ENCODE measurements at regions not wholly inside any gene's neighbourhood (a gene's known extent, or its start where the extent isn't known, plus 50 kb on each side); places are given as distances from the start of the nearest gene placed in this dataset.
"Not testable (repeated sequence)": the region's sequence is repeated elsewhere in the genome, so short reads cannot be mapped to it uniquely, and the experiment has no call there.

DNA sequence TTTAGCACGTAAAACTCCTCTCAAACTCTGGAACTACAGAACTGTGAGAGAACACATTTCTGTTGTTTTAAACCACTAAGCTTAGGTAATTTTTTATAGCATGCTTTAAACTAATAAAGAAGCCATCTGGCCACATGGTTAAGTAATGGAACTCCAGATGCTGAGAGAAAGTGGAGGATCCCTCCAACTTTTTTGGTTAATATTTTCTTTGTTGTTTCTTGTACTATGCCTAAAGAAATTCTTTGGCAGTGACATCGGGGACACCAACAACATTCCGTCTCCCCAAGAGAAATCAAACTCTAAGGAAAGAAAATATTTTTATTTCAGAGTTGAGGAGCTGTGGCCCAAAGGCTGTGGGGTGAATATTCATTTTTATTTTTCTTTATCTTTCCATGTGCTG lies 734.8 kb upstream of the CDH9 start:
- TF ChIP-seq, protein P1, sequence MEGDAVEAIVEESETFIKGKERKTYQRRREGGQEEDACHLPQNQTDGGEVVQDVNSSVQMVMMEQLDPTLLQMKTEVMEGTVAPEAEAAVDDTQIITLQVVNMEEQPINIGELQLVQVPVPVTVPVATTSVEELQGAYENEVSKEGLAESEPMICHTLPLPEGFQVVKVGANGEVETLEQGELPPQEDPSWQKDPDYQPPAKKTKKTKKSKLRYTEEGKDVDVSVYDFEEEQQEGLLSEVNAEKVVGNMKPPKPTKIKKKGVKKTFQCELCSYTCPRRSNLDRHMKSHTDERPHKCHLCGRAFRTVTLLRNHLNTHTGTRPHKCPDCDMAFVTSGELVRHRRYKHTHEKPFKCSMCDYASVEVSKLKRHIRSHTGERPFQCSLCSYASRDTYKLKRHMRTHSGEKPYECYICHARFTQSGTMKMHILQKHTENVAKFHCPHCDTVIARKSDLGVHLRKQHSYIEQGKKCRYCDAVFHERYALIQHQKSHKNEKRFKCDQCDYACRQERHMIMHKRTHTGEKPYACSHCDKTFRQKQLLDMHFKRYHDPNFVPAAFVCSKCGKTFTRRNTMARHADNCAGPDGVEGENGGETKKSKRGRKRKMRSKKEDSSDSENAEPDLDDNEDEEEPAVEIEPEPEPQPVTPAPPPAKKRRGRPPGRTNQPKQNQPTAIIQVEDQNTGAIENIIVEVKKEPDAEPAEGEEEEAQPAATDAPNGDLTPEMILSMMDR (IDR thresholded peaks at IDR 0.05; ENCODE audit: low read depth, low read length, missing control alignments) = no peak
- DNase-seq = no peak
- H3K36me3 ChIP-seq (replicated peaks) = no peaks in the 10 kb centered on the region
- H3K4me3 ChIP-seq (ENCODE audit: low read depth, low read length) = no peak overlapping the region
- H3K27me3 ChIP-seq (replicated peaks) = no peaks in the 10 kb centered on the region
- H3K27ac ChIP-seq = no peak overlapping the region
- in situ Hi-C loops (cut with HindIII; ENCODE audit: low pct_ligation_motif_present, low sequenced_read_pairs) = no loop called here

GRCh38 chr5:27769748-27770402 lies 731.5 kb upstream of the CDH9 start:
- TF ChIP-seq, protein P1 (IDR thresholded peaks at IDR 0.05; ENCODE audit: low read depth, low read length, missing control alignments) = no peak
- in situ Hi-C loops (cut with HindIII; ENCODE audit: low pct_ligation_motif_present, low sequenced_read_pairs) = no loop called here
- Histone ChIP-seq H3K36me3 (replicated peaks) (no peaks in the 10 kb centered on the region), H3K4me3 (ENCODE audit: low read depth, low read length) (no peak overlapping the region), H3K27ac (no peak overlapping the region), H3K27me3 (replicated peaks) (no peaks in the 10 kb centered on the region)
- DNase-seq = no peak

DNA sequence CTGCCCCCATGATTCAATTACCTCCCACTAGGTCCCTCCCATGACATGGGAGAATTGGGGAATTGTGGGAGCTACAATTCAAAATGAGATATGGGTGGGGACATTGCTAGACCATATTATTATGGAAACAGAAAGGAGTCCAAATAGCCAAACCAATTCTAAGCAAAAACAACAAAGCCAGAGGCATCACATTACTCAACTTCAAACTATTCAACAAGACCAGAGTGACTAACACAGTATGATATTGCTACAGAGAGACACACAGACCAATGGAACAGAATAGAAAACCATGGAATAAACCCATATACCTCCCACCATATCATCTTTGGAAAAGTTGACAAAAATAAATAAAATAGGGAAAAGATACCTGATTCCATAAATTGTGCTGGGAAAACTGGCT lies 710.5 kb upstream of the CDH9 start:
- Histone ChIP-seq H3K4me3 (ENCODE audit: low read depth, low read length) (no peak overlapping the region), H3K36me3 (replicated peaks) (no peaks in the 10 kb centered on the region), H3K27ac (no peak overlapping the region), H3K27me3 (replicated peaks) (no peaks in the 10 kb centered on the region)
- DNase-seq = peak; percentile 41
- TF ChIP-seq, protein P1 (IDR thresholded peaks at IDR 0.05; ENCODE audit: low read depth, low read length, missing control alignments) = no peak
- in situ Hi-C loops (cut with HindIII; ENCODE audit: low pct_ligation_motif_present, low sequenced_read_pairs) = no loop called here

DNA sequence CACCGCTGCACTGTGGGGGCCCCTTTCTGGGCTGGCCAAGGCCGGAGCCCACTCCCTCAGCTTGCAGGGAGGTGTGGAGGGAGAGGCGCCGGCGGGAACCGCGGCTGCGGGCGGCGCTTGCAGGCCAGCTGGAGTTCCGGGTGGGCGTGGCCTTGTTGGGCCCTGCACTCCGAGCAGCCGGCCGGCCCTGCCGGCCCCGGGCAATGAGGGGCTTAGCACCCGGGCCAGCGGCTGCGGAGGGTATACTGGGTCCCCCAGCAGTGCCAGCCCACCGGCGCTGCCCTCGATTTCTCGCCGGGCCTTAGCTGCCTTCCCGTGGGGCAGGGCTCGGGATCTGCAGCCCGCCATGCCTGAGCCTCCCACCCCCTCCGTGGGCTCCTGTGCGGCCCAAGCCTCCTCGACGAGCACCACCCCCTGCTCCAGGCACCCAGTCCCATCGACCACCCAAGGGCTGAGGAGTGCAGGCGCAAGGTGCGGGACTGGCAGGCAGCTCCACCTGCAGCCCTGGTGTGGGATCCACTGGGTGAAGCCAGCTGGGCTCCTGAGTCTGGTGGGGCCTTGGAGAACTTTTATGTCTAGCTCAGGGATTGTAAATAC lies 705.1 kb upstream of the CDH9 start:
- H3K36me3 ChIP-seq (replicated peaks); H3K27ac ChIP-seq; in situ Hi-C loops (cut with HindIII; ENCODE audit: low pct_ligation_motif_present, low sequenced_read_pairs); DNase-seq; H3K27me3 ChIP-seq (replicated peaks); H3K4me3 ChIP-seq (ENCODE audit: low read depth, low read length): not testable (repeated sequence)

- no peak overlapping the region for H3K27ac ChIP-seq
- in situ Hi-C loops (cut with HindIII; ENCODE audit: low pct_ligation_motif_present, low sequenced_read_pairs) = no loop called here
- H3K4me3 ChIP-seq (ENCODE audit: low read depth, low read length) = no peak overlapping the region
- no peaks in the 10 kb centered on the region for H3K36me3 ChIP-seq (replicated peaks)
- no peak for DNase-seq
- TF ChIP-seq, protein P1 (IDR thresholded peaks at IDR 0.05; ENCODE audit: low read depth, low read length, missing control alignments) = no peak
- H3K27me3 ChIP-seq (replicated peaks) = no peaks in the 10 kb centered on the region
Measured at GRCh38 chr5:27742805-27743204, 704.4 kb upstream of the CDH9 start.

- DNase-seq = no peak
- no peak overlapping the region for H3K4me3 ChIP-seq (ENCODE audit: low read depth, low read length)
Measured at GRCh38 chr5:27734838-27735237, 696.5 kb upstream of the CDH9 start.

More at GRCh38 chr5:27734838-27735237, 696.5 kb upstream of the CDH9 start:
- H3K27me3 ChIP-seq (replicated peaks) = no peaks in the 10 kb centered on the region
- H3K36me3 ChIP-seq (replicated peaks) = no peaks in the 10 kb centered on the region
- no peak overlapping the region for H3K27ac ChIP-seq
- in situ Hi-C loops (cut with HindIII; ENCODE audit: low pct_ligation_motif_present, low sequenced_read_pairs) = no loop called here
- TF ChIP-seq, protein P1 (IDR thresholded peaks at IDR 0.05; ENCODE audit: low read depth, low read length, missing control alignments) = no peak

All from brain microvascular endothelial cell (primary cell).